Trophoblast cell (in vitro differentiated cells and primary cell): ENCODE measurements at regions not wholly inside any gene's neighbourhood (a gene's known extent, or its start where the extent isn't known, plus 50 kb on each side); places are given as distances from the start of the nearest gene placed in this dataset.

Experiments used
- DNase-seq, 2 donors: peaks; one replicate each; pipeline ENCODE4 v3.0.0-alpha.2; 2016
- H2AFZ ChIP-seq: 2 replicates; pipeline ENCODE4 v1.6.1; 2013; ENCODE audit warnings: low read length, moderate library complexity, mild to moderate bottlenecking; ENCODE audit not compliant: insufficient read depth, poor library complexity
- H2AK5ac ChIP-seq: 2 replicates; pipeline ENCODE4 v1.6.1; 2013; ENCODE audit warnings: mild to moderate bottlenecking, low read length
- H2BK120ac ChIP-seq: 2 replicates; pipeline ENCODE4 v1.6.1; 2013; ENCODE audit warnings: low read length, mild to moderate bottlenecking, moderate library complexity; ENCODE audit not compliant: insufficient read depth, poor library complexity
- H2BK12ac ChIP-seq: 2 replicates; pipeline ENCODE4 v1.6.1; 2013; ENCODE audit warnings: mild to moderate bottlenecking, low read length, moderate library complexity
- H2BK5ac ChIP-seq: 2 replicates; pipeline ENCODE4 v1.6.1; 2013; ENCODE audit warnings: low read length, low read depth, moderate library complexity, mild to moderate bottlenecking; ENCODE audit not compliant: poor library complexity
- H3K14ac ChIP-seq: 2 replicates; pipeline ENCODE4 v1.6.1; 2013; ENCODE audit warnings: mild to moderate bottlenecking, low read length
- H3K18ac ChIP-seq: 2 replicates; pipeline ENCODE4 v1.6.1; 2013; ENCODE audit warnings: mild to moderate bottlenecking, low read length
- H3K23ac ChIP-seq: 2 replicates; pipeline ENCODE4 v1.6.1; 2013; ENCODE audit warnings: low read length
- H3K27ac ChIP-seq: 2 replicates; pipeline ENCODE4 v1.5.1; 2013; ENCODE audit warnings: low read depth, mild to moderate bottlenecking, inconsistent platforms, low read length, moderate library complexity
- H3K27me3 ChIP-seq: 2 replicates; pipeline ENCODE4 v1.6.1; 2013; ENCODE audit warnings: inconsistent platforms, mild to moderate bottlenecking, low read length, moderate library complexity; ENCODE audit not compliant: insufficient read depth
- H3K36me3 ChIP-seq, 2 experiments: 1 replicate in 1 of 2; 2 replicates in 1 of 2; pipeline ENCODE4 v1.6.1; 2013; ENCODE audit warnings: low read length in 2 of 2, mild to moderate bottlenecking in 2 of 2, moderate library complexity in 1 of 2; ENCODE audit not compliant: insufficient read depth in 2 of 2, control insufficient read depth in 1 of 2
- H3K4ac ChIP-seq: 2 replicates; pipeline ENCODE4 v1.6.1; 2013; ENCODE audit warnings: low read depth, mild to moderate bottlenecking, low read length, moderate library complexity
- H3K4me1 ChIP-seq, 2 experiments: 1 replicate in 1 of 2; 2 replicates in 1 of 2; pipeline ENCODE4 v1.6.1; 2013; ENCODE audit warnings: low read length in 2 of 2, mild to moderate bottlenecking in 2 of 2, moderate library complexity in 1 of 2; ENCODE audit not compliant: insufficient read depth in 2 of 2, control insufficient read depth in 1 of 2
- H3K4me2 ChIP-seq: 2 replicates; pipeline ENCODE4 v1.6.1; 2013; ENCODE audit warnings: inconsistent platforms, mild to moderate bottlenecking, low read length, moderate library complexity
- H3K4me3 ChIP-seq: 2 replicates; pipeline ENCODE4 v1.5.1; 2013; ENCODE audit warnings: mild to moderate bottlenecking, low read depth, low read length, inconsistent platforms
- H3K79me1 ChIP-seq: one replicate; pipeline ENCODE4 v1.6.1; 2013; ENCODE audit warnings: low read length
- H3K79me2 ChIP-seq: 2 replicates; pipeline ENCODE4 v1.6.1; 2013; ENCODE audit warnings: low read length, mild to moderate bottlenecking; ENCODE audit not compliant: control insufficient read depth, insufficient read depth, poor library complexity
- H3K9ac ChIP-seq: 2 replicates; pipeline ENCODE4 v1.6.1; 2013; ENCODE audit warnings: mild to moderate bottlenecking, low read length
- H3K9me3 ChIP-seq: 2 replicates; pipeline ENCODE4 v1.6.1; 2013; ENCODE audit warnings: low read depth, mild to moderate bottlenecking, control low read depth, inconsistent platforms, low read length; ENCODE audit not compliant: insufficient read depth
- H4K12ac ChIP-seq: 2 replicates; pipeline ENCODE4 v1.6.1; 2013; ENCODE audit warnings: low read depth, mild to moderate bottlenecking, low read length, moderate library complexity
- H4K8ac ChIP-seq: 2 replicates; pipeline ENCODE4 v1.6.1; 2013; ENCODE audit warnings: low read depth, mild to moderate bottlenecking, low read length, moderate library complexity
- H4K91ac ChIP-seq: one replicate; pipeline ENCODE4 v1.6.1; 2013; ENCODE audit warnings: low read depth, mild to moderate bottlenecking, low read length, moderate library complexity
- WGBS: extraction: QIAGEN DNeasy Blood & Tissue Kit; methylation state at CpG from one replicate; pipeline ENCODE4 v1.1.7; 2013; ENCODE audit warnings: missing lambda C conversion rate; ENCODE audit not compliant: insufficient read length, insufficient coverage; ENCODE audit errors: extremely low coverage; 5-methylcytosine and 5-hydroxymethylcytosine counted together

DNA sequence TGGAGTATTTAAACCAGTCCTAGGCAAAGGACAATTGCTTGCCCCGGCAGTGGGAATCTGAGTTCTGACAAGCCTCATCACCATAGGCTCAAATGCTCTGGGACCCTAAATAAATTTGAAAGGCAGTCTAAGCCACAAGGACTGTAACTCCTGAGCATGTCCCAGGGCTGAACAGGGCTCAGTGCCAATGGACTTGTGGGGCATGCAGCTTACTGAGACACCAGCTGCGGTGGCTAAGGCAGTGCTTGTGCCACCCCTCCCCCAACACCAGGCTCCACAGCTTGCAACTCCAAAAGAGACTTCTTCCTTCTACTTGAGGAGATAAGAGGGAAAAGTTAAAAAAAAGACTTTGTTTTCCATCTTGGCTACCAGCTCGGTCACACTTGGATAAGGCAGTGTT lies 289.7 kb upstream of the DCBLD2 start:
- no peak for DNase-seq
- no peak overlapping the region for H2BK12ac ChIP-seq

DNA sequence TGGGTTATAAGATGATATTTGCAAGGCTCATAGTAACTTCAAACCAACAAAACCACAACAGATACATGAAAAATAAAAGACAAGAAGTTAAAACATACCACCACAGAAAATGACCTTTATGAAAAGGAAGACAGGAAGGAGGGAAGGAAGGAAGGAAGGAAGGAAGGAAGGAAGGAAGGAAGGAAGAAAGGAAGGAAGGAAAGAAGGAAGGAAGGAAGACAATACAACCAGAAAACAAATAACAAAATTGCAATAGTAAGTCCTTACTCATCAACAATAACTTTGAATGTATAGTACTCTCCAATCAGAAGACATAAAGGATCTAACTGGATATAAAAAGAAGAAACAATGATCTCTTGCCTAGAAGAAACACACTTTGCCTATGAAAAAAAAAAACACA lies 287.4 kb upstream of the DCBLD2 start:
- no peaks in the 10 kb centered on the region for H3K27me3 ChIP-seq
- H3K36me3 ChIP-seq, result no peaks in the 10 kb centered on the region
- H3K4me2 ChIP-seq, result no peak overlapping the region
- no peak overlapping the region for H3K4ac ChIP-seq
- H3K27ac ChIP-seq, result no peak overlapping the region
- no peak overlapping the region for H3K18ac ChIP-seq
- no peaks in the 10 kb centered on the region for H3K79me2 ChIP-seq
- no peak for DNase-seq
- H3K9me3 ChIP-seq, result no peaks in the 10 kb centered on the region
- H3K79me1 ChIP-seq, result no peaks in the 10 kb centered on the region
- H2AK5ac ChIP-seq, result no peak overlapping the region
- no peak overlapping the region for H2AFZ ChIP-seq
- no peak overlapping the region for H3K14ac ChIP-seq
- H2BK120ac ChIP-seq, result no peak overlapping the region
- H2BK12ac ChIP-seq, result no peak overlapping the region
- no peak overlapping the region for H2BK5ac ChIP-seq
- H3K23ac ChIP-seq, result no peak overlapping the region
- H3K4me3 ChIP-seq, result no peak overlapping the region
- H3K4me1 ChIP-seq, result no peaks in the 10 kb centered on the region
- no peak overlapping the region for H4K8ac ChIP-seq
- H3K9ac ChIP-seq, result no peak overlapping the region
- no peak overlapping the region for H4K12ac ChIP-seq
- no peak overlapping the region for H4K91ac ChIP-seq

More for the DNA sequence above, 289.7 kb upstream of the DCBLD2 start:
- H4K8ac ChIP-seq, result no peak overlapping the region
- no peak overlapping the region for H3K23ac ChIP-seq
- H2BK120ac ChIP-seq, result no peak overlapping the region
- H4K12ac ChIP-seq, result no peak overlapping the region
- no peaks in the 10 kb centered on the region for H3K27me3 ChIP-seq
- H2AFZ ChIP-seq, result no peak overlapping the region
- H3K14ac ChIP-seq, result no peak overlapping the region
- H3K4ac ChIP-seq, result no peak overlapping the region
- no peaks in the 10 kb centered on the region for H3K4me1 ChIP-seq
- H3K4me2 ChIP-seq, result no peak overlapping the region
- no peaks in the 10 kb centered on the region for H3K9me3 ChIP-seq
- no peak overlapping the region for H2BK5ac ChIP-seq
- H3K79me2 ChIP-seq, result no peaks in the 10 kb centered on the region
- no peak overlapping the region for H2AK5ac ChIP-seq
- H3K18ac ChIP-seq, result no peak overlapping the region
- H4K91ac ChIP-seq, result no peak overlapping the region
- no peaks in the 10 kb centered on the region for H3K79me1 ChIP-seq
- no peak overlapping the region for H3K9ac ChIP-seq
- WGBS, result no CpG with 5 or more reads among the region's 3 CpGs
- H3K27ac ChIP-seq, result no peak overlapping the region
- H3K4me3 ChIP-seq, result no peak overlapping the region
- no peaks in the 10 kb centered on the region for H3K36me3 ChIP-seq

DNA sequence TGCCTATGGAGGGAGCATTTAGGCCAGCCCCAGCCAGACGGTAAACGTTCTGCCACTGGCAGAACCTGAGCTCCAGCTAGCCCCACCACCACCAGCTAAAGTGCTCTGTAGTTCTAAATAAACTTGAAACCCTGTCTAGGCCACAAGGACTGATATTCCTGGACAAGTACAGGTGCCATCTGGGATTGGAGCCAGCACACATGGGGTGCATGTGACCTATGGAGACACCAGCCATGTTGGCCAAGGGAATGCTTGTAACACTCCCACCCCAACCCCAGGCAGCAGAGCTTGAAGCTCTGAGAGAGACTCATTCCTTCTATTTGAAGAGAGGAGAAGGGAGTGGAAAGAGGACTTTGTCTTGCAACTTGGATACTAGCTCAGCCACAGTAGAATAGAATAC lies 284.5 kb upstream of the DCBLD2 start:
- Histone ChIP-seq H4K91ac (no peak overlapping the region), H2AK5ac (no peak overlapping the region), H3K79me2 (no peaks in the 10 kb centered on the region), H3K27me3 (no peaks in the 10 kb centered on the region), H2BK12ac (no peak overlapping the region), H3K4me2 (no peak overlapping the region), H3K18ac (no peak overlapping the region), H4K12ac (no peak overlapping the region), H2BK5ac (no peak overlapping the region), H4K8ac (no peak overlapping the region), H3K9me3 (no peaks in the 10 kb centered on the region), H3K36me3 (no peaks in the 10 kb centered on the region), H3K27ac (no peak overlapping the region), H3K4me1 (no peaks in the 10 kb centered on the region), H3K9ac (no peak overlapping the region), H3K14ac (no peak overlapping the region), H2AFZ (no peak overlapping the region), H3K23ac (no peak overlapping the region), H3K79me1 (no peaks in the 10 kb centered on the region), H2BK120ac (no peak overlapping the region), H3K4me3 (no peak overlapping the region), H3K4ac (no peak overlapping the region)
- DNase-seq, result no peak
- WGBS, result no CpG with 5 or more reads among the region's 2 CpGs

DNA sequence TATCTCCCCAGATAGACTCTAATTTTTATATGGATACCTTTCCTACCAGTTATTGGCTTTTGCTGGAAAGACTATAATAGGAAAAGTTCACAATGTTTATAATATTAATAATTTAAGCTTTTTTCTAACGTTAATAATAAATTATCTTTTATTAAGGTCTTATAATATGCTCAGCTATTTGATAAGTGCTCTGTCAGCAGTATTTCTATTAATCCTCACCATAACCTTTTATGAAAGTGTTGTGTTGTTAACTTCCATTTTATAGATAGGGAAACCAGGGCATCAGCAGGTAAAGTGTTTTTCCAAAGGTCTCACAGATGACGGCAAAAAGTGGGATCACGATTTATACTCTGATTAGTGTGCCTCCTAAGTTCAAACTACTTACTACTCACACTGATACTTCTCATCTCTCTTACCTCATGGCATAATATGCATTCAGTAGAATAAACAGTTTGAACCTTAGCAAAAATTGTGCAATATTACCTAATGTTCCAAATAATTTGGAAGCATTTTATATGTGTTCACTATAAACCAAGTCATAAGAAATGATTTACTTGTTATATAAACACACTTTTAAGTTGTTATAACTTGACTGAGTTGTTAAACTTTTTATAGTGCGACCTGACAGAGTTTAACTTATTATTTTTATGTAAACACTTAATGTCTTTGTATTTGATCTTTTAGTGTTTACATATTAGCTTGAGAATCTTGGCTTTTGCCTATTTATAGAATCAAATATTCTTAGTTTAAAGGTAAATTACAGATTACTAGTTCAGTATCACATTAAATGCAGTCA lies 274.9 kb upstream of the DCBLD2 start:
- Histone ChIP-seq H2AK5ac (no peak overlapping the region), H3K79me2 (no peaks in the 10 kb centered on the region), H3K9me3 (no peaks in the 10 kb centered on the region), H3K23ac (no peak overlapping the region), H3K4ac (no peak overlapping the region), H3K9ac (no peak overlapping the region), H2BK120ac (no peak overlapping the region), H3K4me2 (no peak overlapping the region), H3K27me3 (no peaks in the 10 kb centered on the region), H2AFZ (no peak overlapping the region), H4K12ac (no peak overlapping the region), H3K36me3 (no peaks in the 10 kb centered on the region), H4K91ac (no peak overlapping the region), H3K4me3 (no peak overlapping the region), H3K4me1 (no peaks in the 10 kb centered on the region), H3K18ac (no peak overlapping the region), H3K79me1 (no peaks in the 10 kb centered on the region), H3K27ac (no peak overlapping the region), H2BK5ac (no peak overlapping the region), H2BK12ac (no peak overlapping the region), H4K8ac (no peak overlapping the region), H3K14ac (no peak overlapping the region)
- no peak for DNase-seq
- WGBS, result no CpG with 5 or more reads among the region's 4 CpGs
